ENCODE measurements at regions not wholly inside any gene's neighbourhood (a gene's known extent, or its start where the extent isn't known, plus 50 kb on each side); places are given as distances from the start of the nearest gene placed in this dataset.

GRCh38 chr5:136467632-136468031, 102.3 kb upstream of the TRPC7 start:
- TF ChIP-seq EZH2phosphoT487 (IDR thresholded peaks at IDR 0.05; ENCODE audit: borderline replicate concordance, low read depth) (no peak), SMC3 (IDR thresholded peaks at IDR 0.05; ENCODE audit: low read depth, low read length) (no peak), CTCF (IDR thresholded peaks at IDR 0.05) (no peak), EP300 (IDR thresholded peaks at IDR 0.05; ENCODE audit: borderline replicate concordance in 1 of 2, low read depth in 1 of 2, low read length in 1 of 2) (no peak), SIN3A (IDR thresholded peaks at IDR 0.05; ENCODE audit: borderline replicate concordance, low read depth, low read length) (no peak), MXI1 (IDR thresholded peaks at IDR 0.05; ENCODE audit: low read depth, low read length) (no peak), MAX (IDR thresholded peaks at IDR 0.05; ENCODE audit: low read depth) (no peak), NFIC (IDR thresholded peaks at IDR 0.05; ENCODE audit: borderline replicate concordance) (no peak), TEAD4 (IDR thresholded peaks at IDR 0.05; ENCODE audit: borderline replicate concordance, insufficient read depth) (no peak), USF2 (IDR thresholded peaks at IDR 0.05; ENCODE audit: borderline replicate concordance, low read depth, low read length) (no peak), CHD2 (IDR thresholded peaks at IDR 0.05; ENCODE audit: low read length, partially characterized antibody) (no peak), JUND (IDR thresholded peaks at IDR 0.05) (no peak)

All from SK-N-SH (cell line).